SKM-1 (cell line): ENCODE measurements at regions not wholly inside any gene's neighbourhood (a gene's known extent, or its start where the extent isn't known, plus 50 kb on each side); places are given as distances from the start of the nearest gene placed in this dataset.

Experiments
- DNase-seq: peaks from one replicate; lab custom pipeline; 2025; ENCODE audit not compliant: unreplicated experiment; lab: John Stamatoyannopoulos, UW

GRCh38 chrX:45788315-45788714 is 587.6 kb upstream of the DIPK2B start:
- DNase-seq, result no peak

DNA sequence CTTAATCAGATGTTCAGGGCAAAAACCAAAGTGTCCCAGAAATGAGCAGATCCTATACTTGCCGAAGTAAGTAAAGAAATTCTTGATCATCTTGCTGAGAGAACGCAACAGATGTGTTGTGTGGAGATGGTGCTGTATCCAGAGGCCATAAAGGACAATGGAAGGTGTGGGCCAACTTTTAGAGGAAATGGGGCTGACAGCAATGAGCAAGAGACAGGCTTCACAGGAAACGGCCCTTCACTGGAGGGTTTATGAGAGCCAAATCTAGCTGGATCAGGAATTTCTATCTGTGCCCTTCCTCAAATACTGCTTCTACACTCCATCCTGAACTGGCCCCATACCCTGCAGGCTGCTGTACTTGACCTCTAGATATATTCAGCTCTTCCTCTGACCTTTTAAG is 583.9 kb upstream of the DIPK2B start:
- no peak for DNase-seq

DNA sequence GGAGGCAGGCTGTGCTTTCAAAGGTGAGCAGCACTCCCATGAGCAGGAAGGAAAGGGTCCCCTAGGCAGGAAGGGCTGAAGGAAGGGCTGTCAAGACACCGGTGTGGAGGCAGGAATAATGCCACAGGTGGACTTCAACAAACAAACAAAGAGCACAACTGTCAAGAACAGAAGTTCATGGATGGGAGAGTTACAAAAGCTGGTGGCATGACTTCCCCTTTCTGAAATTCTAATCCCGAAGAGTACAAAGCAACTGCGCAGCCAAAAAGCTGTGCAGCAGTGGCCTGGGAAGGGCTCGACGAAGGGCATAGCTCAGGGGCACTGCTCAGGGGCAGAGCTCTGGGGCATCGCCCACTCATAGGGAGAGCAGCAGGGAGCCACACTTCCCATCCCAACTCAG is 582.3 kb upstream of the DIPK2B start:
- no peak for DNase-seq

- DNase-seq, result no peak
These were observed 581.4 kb upstream of the DIPK2B start for GRCh38 chrX:45781901-45782553.

GRCh38 chrX:45778616-45779015 is 577.9 kb upstream of the DIPK2B start:
- peak; percentile 18 for DNase-seq

- DNase-seq, result no peak
These were observed 576.7 kb upstream of the DIPK2B start for GRCh38 chrX:45777366-45777765.

- no peak for DNase-seq
These were observed 574.8 kb upstream of the DIPK2B start for GRCh38 chrX:45775468-45775867.

GRCh38 chrX:45774961-45775360 is 574.3 kb upstream of the DIPK2B start:
- DNase-seq, result no peak

GRCh38 chrX:45773572-45773971 is 572.9 kb upstream of the DIPK2B start:
- DNase-seq, result no peak

DNA sequence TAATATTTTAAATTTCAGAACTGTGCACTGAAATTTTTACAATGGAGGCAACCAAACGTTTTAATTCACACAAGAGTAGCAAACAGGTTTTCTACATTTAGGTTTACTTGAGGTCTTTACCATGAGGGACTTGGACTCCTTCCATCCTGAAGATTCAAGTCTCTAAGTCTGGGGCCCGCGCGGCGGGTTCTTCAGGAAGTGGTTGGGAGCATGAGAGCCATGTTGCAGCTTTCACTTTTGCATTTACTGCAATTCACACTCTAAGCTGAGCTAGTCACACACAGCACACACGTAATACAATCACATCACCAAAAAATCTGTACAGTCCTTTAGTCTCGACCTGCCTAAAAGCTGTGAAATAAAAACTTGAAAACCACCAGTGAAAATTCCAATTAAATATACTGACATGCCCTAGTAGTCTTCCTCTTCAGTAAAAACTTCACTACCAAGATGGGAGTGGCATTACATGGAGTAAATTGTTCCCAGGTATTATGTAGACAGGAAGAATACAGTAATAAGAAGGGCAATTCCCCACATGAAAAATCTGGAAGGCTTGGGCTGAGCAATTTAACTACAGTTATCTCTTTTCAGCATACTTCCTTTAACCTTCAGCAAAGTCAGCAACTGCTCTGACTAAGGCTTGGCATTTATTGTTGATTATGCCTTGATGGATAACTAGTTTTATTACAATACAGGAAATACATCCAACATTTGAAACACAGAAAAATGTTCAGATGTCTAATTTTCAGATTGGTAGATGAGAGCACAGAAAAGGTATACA is 571.1 kb upstream of the DIPK2B start:
- DNase-seq, result no peak

GRCh38 chrX:45771114-45771513 is 570.4 kb upstream of the DIPK2B start:
- no peak for DNase-seq

DNA sequence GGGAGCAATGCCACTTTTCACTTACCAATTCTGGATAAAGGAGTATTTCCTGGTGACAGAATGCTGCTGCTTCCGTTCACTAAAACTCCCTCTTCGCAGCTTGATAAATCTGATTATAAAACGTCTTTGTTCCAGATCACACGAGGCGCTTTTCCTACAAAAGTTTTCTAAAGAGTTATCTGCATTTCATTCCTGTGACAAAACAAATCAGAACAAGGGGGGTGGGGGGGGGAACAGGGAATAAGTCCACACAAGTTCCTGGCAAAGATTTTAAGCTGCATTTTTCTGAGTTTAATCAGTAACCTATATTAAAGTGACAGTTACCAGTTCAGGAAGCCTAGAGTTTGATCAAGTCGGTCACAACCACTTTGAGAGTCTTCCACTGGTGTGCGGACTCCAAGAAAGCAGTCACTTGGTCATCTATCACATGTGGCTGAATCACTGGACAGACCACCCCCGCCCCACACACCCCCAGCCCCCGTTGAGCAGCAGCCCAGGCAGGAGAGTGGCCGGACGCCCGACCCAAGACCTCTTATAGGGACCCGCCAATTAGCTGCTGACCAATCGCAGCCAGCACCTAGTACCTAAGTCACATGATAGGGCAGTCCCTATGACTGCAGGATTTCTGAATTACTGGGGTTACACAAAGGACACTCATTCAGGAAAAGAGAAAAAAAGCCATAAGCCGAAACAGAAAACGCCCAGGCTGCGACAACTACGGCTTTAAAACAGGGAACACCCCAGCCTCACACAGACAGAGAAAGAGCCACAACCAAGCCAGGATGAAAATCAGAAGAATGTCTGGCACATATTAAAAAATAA is 569.3 kb upstream of the DIPK2B start:
- peak; percentile 58 for DNase-seq

DNA sequence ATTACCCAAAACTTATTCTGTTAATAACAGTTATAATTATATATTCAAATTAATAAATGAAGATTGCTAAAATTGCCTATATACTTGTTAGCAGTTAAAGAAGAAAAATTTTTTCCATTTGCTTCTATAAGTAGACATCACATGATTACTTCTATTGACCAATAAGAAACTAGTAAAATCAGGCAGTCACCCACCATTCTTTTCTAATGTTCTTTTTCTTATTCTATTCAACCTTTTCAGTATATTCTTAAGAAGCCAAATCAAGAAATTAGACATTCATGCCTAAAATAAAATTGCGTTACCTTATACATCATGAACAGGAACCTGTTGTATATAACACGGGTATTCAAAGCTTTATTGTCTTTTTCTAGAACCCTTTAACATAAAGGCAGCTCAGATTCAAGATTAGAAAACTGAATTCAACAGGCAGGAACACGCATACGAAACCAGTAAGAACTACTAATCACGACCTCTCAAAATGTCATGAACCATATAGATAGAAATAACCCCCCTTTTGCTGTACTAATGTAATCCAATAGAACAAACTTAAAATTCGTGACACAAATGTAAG is 568.1 kb upstream of the DIPK2B start:
- no peak for DNase-seq

DNA sequence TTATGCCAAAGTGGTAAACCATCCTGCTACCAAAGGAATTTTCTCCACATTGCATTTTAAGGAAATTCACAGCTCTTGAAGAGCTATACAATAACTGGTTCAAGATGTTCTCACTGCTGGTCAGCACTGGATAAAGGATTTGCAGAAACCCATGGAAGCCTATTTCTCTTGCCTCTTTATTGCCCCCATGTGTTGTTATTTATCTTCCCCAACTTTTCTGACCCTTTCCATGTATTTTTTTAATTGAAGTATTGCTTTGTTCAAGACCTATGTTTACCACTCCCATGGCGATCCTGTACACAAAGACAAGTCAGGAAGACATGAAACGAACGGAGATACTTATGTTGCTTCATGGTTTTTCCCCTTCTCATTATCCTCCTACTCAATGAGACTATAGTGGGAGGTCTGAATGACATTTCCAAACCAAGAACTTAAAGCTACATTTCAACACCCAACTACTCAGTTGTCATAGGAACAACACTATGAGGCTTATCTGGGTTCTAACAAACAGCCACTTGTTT is 566.4 kb upstream of the DIPK2B start:
- DNase-seq, result no peak

GRCh38 chrX:45765767-45766166 is 565.1 kb upstream of the DIPK2B start:
- DNase-seq, result no peak

- DNase-seq, result no peak
These were observed 564.6 kb upstream of the DIPK2B start for GRCh38 chrX:45765281-45765680.

- no peak for DNase-seq
These were observed 562.3 kb upstream of the DIPK2B start for GRCh38 chrX:45762699-45763647.

DNA sequence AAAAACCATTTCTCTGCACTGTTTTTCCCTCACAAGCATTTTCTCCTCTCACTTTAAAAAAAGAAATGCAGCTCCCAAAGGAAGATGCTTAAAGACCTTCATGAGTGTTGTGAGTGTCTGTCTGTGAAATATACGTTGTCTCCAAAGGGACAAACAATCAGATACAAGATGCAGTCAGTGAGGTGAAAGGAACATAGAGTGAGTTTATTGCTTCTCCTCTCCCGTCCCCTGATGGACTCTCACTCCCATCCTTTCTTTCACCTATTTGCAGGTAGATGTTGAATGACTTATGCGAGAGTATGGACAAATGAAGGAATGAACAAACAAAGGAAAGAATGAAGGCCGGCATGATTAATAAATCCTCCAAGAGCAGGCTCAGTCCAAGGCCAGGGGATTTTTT is 561.2 kb upstream of the DIPK2B start:
- no peak for DNase-seq

- no peak for DNase-seq
These were observed 559.6 kb upstream of the DIPK2B start for GRCh38 chrX:45760187-45760742.
